ENCODE measurements at regions not wholly inside any gene's neighbourhood (a gene's known extent, or its start where the extent isn't known, plus 50 kb on each side); places are given as distances from the start of the nearest gene placed in this dataset.

GRCh38 chr10:81472927-81473470 lies 402.0 kb upstream of the NRG3 start:
- Histone ChIP-seq H3K27me3 (no peaks in the 10 kb centered on the region), H3K9me3 (peaks cover 0 to 14% (median 10%) of the 10 kb centered on the region in 4 donors), H3K27ac (no peak overlapping the region), H3K36me3 (no peaks in the 10 kb centered on the region), H3K4me3 (no peak overlapping the region), H3K4me1 (no peaks in the 10 kb centered on the region)
- intact Hi-C loops (cut with DNase I; ENCODE audit: low total_unique reads) = no loop called here
- no peak for DNase-seq
- 72 to 90% (median 83%) methylated on average over 11 of the region's 11 CpGs for WGBS, 5 donors
- TF ChIP-seq, protein P1, sequence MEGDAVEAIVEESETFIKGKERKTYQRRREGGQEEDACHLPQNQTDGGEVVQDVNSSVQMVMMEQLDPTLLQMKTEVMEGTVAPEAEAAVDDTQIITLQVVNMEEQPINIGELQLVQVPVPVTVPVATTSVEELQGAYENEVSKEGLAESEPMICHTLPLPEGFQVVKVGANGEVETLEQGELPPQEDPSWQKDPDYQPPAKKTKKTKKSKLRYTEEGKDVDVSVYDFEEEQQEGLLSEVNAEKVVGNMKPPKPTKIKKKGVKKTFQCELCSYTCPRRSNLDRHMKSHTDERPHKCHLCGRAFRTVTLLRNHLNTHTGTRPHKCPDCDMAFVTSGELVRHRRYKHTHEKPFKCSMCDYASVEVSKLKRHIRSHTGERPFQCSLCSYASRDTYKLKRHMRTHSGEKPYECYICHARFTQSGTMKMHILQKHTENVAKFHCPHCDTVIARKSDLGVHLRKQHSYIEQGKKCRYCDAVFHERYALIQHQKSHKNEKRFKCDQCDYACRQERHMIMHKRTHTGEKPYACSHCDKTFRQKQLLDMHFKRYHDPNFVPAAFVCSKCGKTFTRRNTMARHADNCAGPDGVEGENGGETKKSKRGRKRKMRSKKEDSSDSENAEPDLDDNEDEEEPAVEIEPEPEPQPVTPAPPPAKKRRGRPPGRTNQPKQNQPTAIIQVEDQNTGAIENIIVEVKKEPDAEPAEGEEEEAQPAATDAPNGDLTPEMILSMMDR (IDR thresholded peaks at IDR 0.05) = no peak
- TF ChIP-seq POLR2A (IDR thresholded peaks at IDR 0.05) = no peak
- TF ChIP-seq EP300 (IDR thresholded peaks at IDR 0.05) = no peak
- no peak for TF ChIP-seq POLR2AphosphoS5 (IDR thresholded peaks at IDR 0.05)

- Histone ChIP-seq H3K9me3 (peaks cover 0 to 14% (median 10%) of the 10 kb centered on the region in 4 donors), H3K27me3 (no peaks in the 10 kb centered on the region), H3K36me3 (no peaks in the 10 kb centered on the region), H3K4me1 (no peaks in the 10 kb centered on the region), H3K27ac (no peak overlapping the region), H3K4me3 (no peak overlapping the region)
- DNase-seq = no peak
- 83 to 98% (median 94%) methylated on average over 4 of the region's 4 CpGs for WGBS, 5 donors
- intact Hi-C loops (cut with DNase I; ENCODE audit: low total_unique reads) = no loop called here
- no peak for TF ChIP-seq EP300 (IDR thresholded peaks at IDR 0.05)
- TF ChIP-seq, protein P1 (IDR thresholded peaks at IDR 0.05) = no peak
- no peak for TF ChIP-seq POLR2A (IDR thresholded peaks at IDR 0.05)
- no peak for TF ChIP-seq POLR2AphosphoS5 (IDR thresholded peaks at IDR 0.05)
Observed at GRCh38 chr10:81473755-81474154, 401.2 kb upstream of the NRG3 start.

- WGBS, 5 donors = 72 to 86% (median 81%) methylated on average over 3 of the region's 3 CpGs
- no peak for DNase-seq
- intact Hi-C loops (cut with DNase I; ENCODE audit: low total_unique reads) = no loop called here
Observed at GRCh38 chr10:81479316-81479715, 395.7 kb upstream of the NRG3 start.

GRCh38 chr10:81496626-81497025 lies 378.4 kb upstream of the NRG3 start:
- Histone ChIP-seq H3K27me3 (no peaks in the 10 kb centered on the region), H3K36me3 (no peaks in the 10 kb centered on the region), H3K4me1 (no peaks in the 10 kb centered on the region), H3K27ac (no peak overlapping the region), H3K4me3 (no peak overlapping the region), H3K9me3 (peaks cover 0 to 14% (median 5%) of the 10 kb centered on the region in 4 donors)
- no peak for DNase-seq
- intact Hi-C loops (cut with DNase I; ENCODE audit: low total_unique reads) = no loop called here
- no peak for TF ChIP-seq POLR2AphosphoS5 (IDR thresholded peaks at IDR 0.05)
- TF ChIP-seq, protein P1 (IDR thresholded peaks at IDR 0.05) = no peak
- no peak for TF ChIP-seq POLR2A (IDR thresholded peaks at IDR 0.05)
- no peak for TF ChIP-seq EP300 (IDR thresholded peaks at IDR 0.05)

More at GRCh38 chr10:81479316-81479715, 395.7 kb upstream of the NRG3 start:
- Histone ChIP-seq H3K27ac (no peak overlapping the region), H3K9me3 (no peaks in the 10 kb centered on the region), H3K36me3 (no peaks in the 10 kb centered on the region), H3K4me3 (no peak overlapping the region), H3K27me3 (no peaks in the 10 kb centered on the region), H3K4me1 (no peaks in the 10 kb centered on the region)
- TF ChIP-seq POLR2A (IDR thresholded peaks at IDR 0.05) (no peak), POLR2AphosphoS5 (IDR thresholded peaks at IDR 0.05) (no peak)
- TF ChIP-seq, protein P1 (IDR thresholded peaks at IDR 0.05) = no peak

Measured in stomach (tissue), 8 donors.